GM12891 (cell line): ENCODE measurements at regions not wholly inside any gene's neighbourhood (a gene's known extent, or its start where the extent isn't known, plus 50 kb on each side); places are given as distances from the start of the nearest gene placed in this dataset.

Source experiments
- PAX5 ChIP-seq: IDR thresholded peaks from 2 replicates; pipeline ENCODE4 v1.6.1; 2011; ENCODE audit warnings: low read length, moderate library complexity, mild to moderate bottlenecking; ENCODE audit not compliant: insufficient read depth, severe bottlenecking
- POLR2A ChIP-seq: IDR thresholded peaks from 2 replicates; pipeline ENCODE4 v1.6.1; 2011; ENCODE audit warnings: low read depth, low read length, control low read depth
- POLR2AphosphoS5 ChIP-seq: IDR thresholded peaks from 2 replicates; pipeline ENCODE4 v1.6.1; 2011; ENCODE audit warnings: low read depth, low read length, control low read depth
- SPI1 ChIP-seq: IDR thresholded peaks from 2 replicates; pipeline ENCODE4 v1.6.1; 2011; ENCODE audit warnings: low read depth, low read length, control low read depth
- TAF1 ChIP-seq: IDR thresholded peaks from 2 replicates; pipeline ENCODE4 v1.6.1; 2011; ENCODE audit warnings: low read depth, low read length, control low read depth

DNA sequence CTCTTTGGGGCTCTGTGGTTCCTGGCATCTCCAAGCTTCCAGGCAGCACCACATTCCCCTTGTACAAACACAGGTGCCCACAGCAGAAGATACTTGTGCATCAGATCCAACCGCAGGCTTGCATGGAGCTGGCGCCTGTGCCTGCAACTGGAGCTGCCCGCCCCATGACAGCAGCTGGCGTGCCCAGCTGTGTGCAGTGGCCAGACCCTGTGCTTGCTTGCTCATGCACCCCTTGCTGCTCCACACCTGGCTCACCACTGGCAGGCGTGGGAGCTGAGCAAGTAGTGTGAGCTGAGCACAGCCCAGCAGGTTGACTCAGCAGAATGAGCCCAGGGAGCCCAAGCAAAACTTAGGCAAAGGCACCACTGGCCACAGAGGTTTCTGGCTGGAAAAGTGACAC is 84.4 kb upstream of the STARD4 start:
- no peak for TF ChIP-seq POLR2AphosphoS5
- no peak for TF ChIP-seq POLR2A
- TF ChIP-seq PAX5 = no peak
- TF ChIP-seq SPI1 = no peak
- TF ChIP-seq TAF1 = no peak
